K562 (cell line): ENCODE measurements at regions not wholly inside any gene's neighbourhood (a gene's known extent, or its start where the extent isn't known, plus 50 kb on each side); places are given as distances from the start of the nearest gene placed in this dataset.

ENCODE experiments used
- ATAC-seq: fragments of 200-7000 bp; cut with Tn5 transposase; 3 replicates; pipeline ENCODE4 v1.9.1; 2020; ENCODE audit warnings: moderate library complexity
- BruUV-seq: library from RNA; stranded (reverse); fragments of 400-500 nt; replicated peaks from 2 replicates; lab custom pipeline; 2021; lab: Mats Ljungman, UMichigan
- CTCF ChIA-PET: fragments of 300-600 bp; formaldehyde crosslinking; extraction: SDS; loops from one replicate; lab custom pipeline; 2021; ENCODE audit warnings: low intra/inter-chr PET ratio; lab: Yijun Ruan, JAX
- POLR2A ChIA-PET: fragments of 300-600, 350-650 bp; sonication (Branson Sonifier 250); formaldehyde crosslinking; extraction: SDS; loops from one replicate; lab custom pipeline; 2021; ENCODE audit warnings: antibody characterized with exemption, inconsistent platforms; lab: Yijun Ruan, JAX
- DNase-seq, 4 experiments: peaks; one replicate each; pipeline versions ENCODE4 v3.0.0 to v3.0.0-alpha.2; 2011 to 2018; ENCODE audit warnings: low spot score in 3 of 4, mixed read lengths in 3 of 4; ENCODE audit errors: extremely low read depth in 1 of 4
- FAIRE-seq: peaks from 2 replicates; lab custom pipeline; 2011; peaks lifted over from hg19 to GRCh38; lab: Jason Lieb, UNC
- H2AFZ ChIP-seq: 2 replicates; pipeline ENCODE4 v1.6.0; 2011; ENCODE audit warnings: low read depth, low read length, control low read depth, inconsistent platforms
- H3K27ac ChIP-seq: fragments of 200-600 bp; 3 replicates; pipeline ENCODE4 v1.8.0; 2011; ENCODE audit warnings: low read depth, mild to moderate bottlenecking, control low read depth, inconsistent platforms, low read length, moderate library complexity, mixed read lengths; ENCODE audit errors: extremely low read depth
- H3K27me3 ChIP-seq, 2 experiments: fragments of 300-600 bp in 1 of 2; 2 replicates in 1 of 2; 3 replicates in 1 of 2; pipeline versions ENCODE4 v1.6.0 to v1.8.0; 2011; ENCODE audit warnings: inconsistent platforms in 2 of 2, low read length in 2 of 2, mild to moderate bottlenecking in 1 of 2, mixed read lengths in 1 of 2, moderate library complexity in 1 of 2; ENCODE audit not compliant: control insufficient read depth in 2 of 2, insufficient read depth in 2 of 2
- H3K36me3 ChIP-seq: fragments of 300-600 bp; 3 replicates; pipeline ENCODE4 v1.8.0; 2011; ENCODE audit warnings: mild to moderate bottlenecking, low read length, inconsistent platforms; ENCODE audit not compliant: control insufficient read depth, insufficient read depth
- H3K4me1 ChIP-seq, 2 experiments: fragments of 200-600 bp in 1 of 2; replicated peaks in 1 of 2; 2 replicates in 1 of 2; 3 replicates in 1 of 2; pipeline versions ENCODE4 v1.5.1 to v1.8.0; 2011; ENCODE audit warnings: inconsistent platforms in 2 of 2, low read length in 2 of 2, mild to moderate bottlenecking in 1 of 2, mixed read lengths in 1 of 2, moderate library complexity in 1 of 2; ENCODE audit not compliant: control insufficient read depth in 2 of 2, insufficient read depth in 2 of 2
- H3K4me2 ChIP-seq: 2 replicates; pipeline ENCODE4 v1.6.1; 2011; ENCODE audit warnings: low read length, control low read depth, inconsistent platforms, mixed read lengths; ENCODE audit not compliant: insufficient read depth
- H3K4me3 ChIP-seq: fragments of 200-600 bp; sonication (generic), shearing (Covaris generic); 2 replicates; pipeline ENCODE4 v1.5.1; 2016; ENCODE audit warnings: control low read depth, inconsistent platforms
- H3K79me2 ChIP-seq: fragments of 200-600 bp; 3 replicates; pipeline ENCODE4 v1.8.0; 2011; ENCODE audit warnings: low read length, inconsistent platforms; ENCODE audit not compliant: control insufficient read depth, insufficient read depth
- H3K9ac ChIP-seq, 2 experiments: 2 replicates each; pipeline versions ENCODE4 v1.6.0 to v1.6.1; 2011; ENCODE audit warnings: low read depth in 2 of 2, low read length in 2 of 2, control low read depth in 1 of 2, inconsistent platforms in 1 of 2, mild to moderate bottlenecking in 1 of 2, mixed read lengths in 1 of 2; ENCODE audit not compliant: insufficient read depth in 1 of 2
- H3K9me1 ChIP-seq: one replicate; pipeline ENCODE4 v1.6.0; 2011; ENCODE audit warnings: inconsistent platforms, mild to moderate bottlenecking, low read length, moderate library complexity; ENCODE audit not compliant: control insufficient read depth, insufficient read depth
- H3K9me3 ChIP-seq: replicated peaks from 2 replicates; pipeline ENCODE4 v1.5.1; 2011; ENCODE audit warnings: low read depth, low read length, inconsistent platforms; ENCODE audit not compliant: control insufficient read depth, insufficient read depth
- H4K20me1 ChIP-seq: replicated peaks from 2 replicates; pipeline ENCODE4 v1.6.1; 2011; ENCODE audit warnings: low read length, inconsistent platforms, mixed read lengths; ENCODE audit not compliant: control insufficient read depth, insufficient read depth
- BRF1 ChIP-seq: IDR thresholded peaks from 3 replicates; pipeline ENCODE4 v1.6.1; 2011; ENCODE audit warnings: borderline replicate concordance, mild to moderate bottlenecking; ENCODE audit not compliant: insufficient read length; ENCODE audit errors: extremely low read depth
- CREB3 ChIP-seq: fragments of 450-650 bp; conservative IDR thresholded peaks from 2 replicates; pipeline ENCODE4 v1.6.1; 2016; ENCODE audit warnings: missing genetic modification characterization, low read depth, mild to moderate bottlenecking, missing compliant biosample characterization, moderate library complexity
- HINFP ChIP-seq: fragments of 450-650 bp; conservative IDR thresholded peaks from 2 replicates; pipeline ENCODE4 v1.6.1; 2016; ENCODE audit warnings: missing genetic modification characterization, low read depth, mild to moderate bottlenecking, control low read depth, missing compliant biosample characterization
- HMGXB4 ChIP-seq: sonication (generic); formaldehyde crosslinking; IDR thresholded peaks from 2 replicates; pipeline ENCODE4 v1.8.1; 2023; ENCODE audit warnings: mild to moderate bottlenecking, missing genetic modification reagents
- HNRNPUL1 ChIP-seq: fragments of 200-400 bp; formaldehyde crosslinking; IDR thresholded peaks from 2 replicates; pipeline ENCODE4 v1.6.1; 2017; ENCODE audit warnings: low read length
- KDM4B ChIP-seq, 2 experiments: fragments of 450-650 bp in 1 of 2; sonication (generic) in 1 of 2; IDR thresholded peaks; 2 replicates each; pipeline ENCODE4 v1.6.1; 2016 to 2017; ENCODE audit warnings: borderline replicate concordance in 2 of 2, antibody characterized with exemption in 1 of 2, low read depth in 1 of 2, mild to moderate bottlenecking in 1 of 2
- MXI1 ChIP-seq: IDR thresholded peaks from 2 replicates; pipeline ENCODE4 v1.6.1; 2011; ENCODE audit warnings: low read depth, mild to moderate bottlenecking, improper control_type of control experiment, low read length
- PHB2 ChIP-seq: fragments of 450-650 bp; IDR thresholded peaks from 2 replicates; pipeline ENCODE4 v1.6.1; 2017; ENCODE audit warnings: low read depth
- SNIP1 ChIP-seq: fragments of 450-650 bp; IDR thresholded peaks from 2 replicates; pipeline ENCODE4 v1.7.1; 2017; ENCODE audit warnings: low read depth, mild to moderate bottlenecking
- THRB ChIP-seq: fragments of 450-650 bp; formaldehyde crosslinking; conservative IDR thresholded peaks from 2 replicates; pipeline ENCODE4 v1.4.0; 2022; ENCODE audit warnings: mild to moderate bottlenecking, missing genetic modification characterization
- U2AF2 ChIP-seq: fragments of 200-400 bp; formaldehyde crosslinking; optimal IDR thresholded peaks from 2 replicates; pipeline ENCODE3; 2017; ENCODE audit warnings: low read depth, mild to moderate bottlenecking, low read length
- XRCC4 ChIP-seq: IDR thresholded peaks from one replicate; pipeline ENCODE4 v1.6.1; 2011; ENCODE audit not compliant: insufficient read depth, insufficient read length; ENCODE audit errors: extremely low read depth
- ZNF696 ChIP-seq: fragments of 250-450 bp; sonication (Bioruptor Pico); conservative IDR thresholded peaks from 2 replicates; pipeline ENCODE4 v1.4.0; 2020; ENCODE audit warnings: mild to moderate bottlenecking, moderate library complexity
- WGBS: fragments of 100-300 bp; shearing (Covaris generic); methylation state at CpG from one replicate; pipeline ENCODE4 v1.1.6; 2016; ENCODE audit warnings: low coverage, mixed read lengths; ENCODE audit not compliant: insufficient coverage; ENCODE audit errors: missing lambda C conversion rate; 5-methylcytosine and 5-hydroxymethylcytosine counted together
- in situ Hi-C: fragments of 300-500 bp; cut with MboI; formaldehyde crosslinking; loops from 4 replicates; pipeline ENCODE4 v1.15.0; 2018; ENCODE audit warnings: inconsistent platforms, mixed read lengths
- intact Hi-C: fragments of 100-400 bp; cut with micrococcal nuclease; formaldehyde crosslinking; loops from 2 replicates; pipeline ENCODE4 v1.14.2; 2022

GRCh38 chrX:42973321-42973720 lies 195.4 kb upstream of the PPP1R2C start:
- TF ChIP-seq HNRNPUL1: no peak
- TF ChIP-seq KDM4B (IDR thresholded peaks at IDR 0.05; ENCODE audit: borderline replicate concordance in 2 of 2, low read depth in 1 of 2): no peak
- TF ChIP-seq MXI1: no peak
- TF ChIP-seq HINFP (tag): no peak
- TF ChIP-seq XRCC4: no peak
- TF ChIP-seq THRB: no peak
- TF ChIP-seq HMGXB4 (CRISPR knock-in tag): no peak
- TF ChIP-seq BRF1: no peak
- TF ChIP-seq SNIP1: no peak
- no peak for TF ChIP-seq U2AF2
- TF ChIP-seq CREB3 (tag): no peak
- TF ChIP-seq PHB2: no peak
- no peak for TF ChIP-seq ZNF696 (CRISPR knock-in tag)
- TF ChIP-seq, all 486 proteins: peak for 0
- BruUV-seq: no TSS peak
- POLR2A ChIA-PET: no interaction called here

More at GRCh38 chrX:42973321-42973720, 195.4 kb upstream of the PPP1R2C start:
- H3K4me1 ChIP-seq: no peaks in the 10 kb centered on the region
- no peaks in the 10 kb centered on the region for H3K9me1 ChIP-seq
- no peak overlapping the region for H3K4me3 ChIP-seq
- no peak overlapping the region for H3K4me2 ChIP-seq
- FAIRE-seq: no peak
- no peak overlapping the region for H3K9ac ChIP-seq
- WGBS: 0% methylated on average over 2 of the region's 2 CpGs
- H3K36me3 ChIP-seq: no peaks in the 10 kb centered on the region
- no peak for ATAC-seq
- in situ Hi-C loops: no loop called here
- no peaks in the 10 kb centered on the region for H4K20me1 ChIP-seq
- no peaks in the 10 kb centered on the region for H3K9me3 ChIP-seq
- H3K27me3 ChIP-seq: no peaks in the 10 kb centered on the region
- no peak for DNase-seq
- CTCF ChIA-PET: no interaction called here
- no peak overlapping the region for H3K27ac ChIP-seq
- H3K79me2 ChIP-seq: no peaks in the 10 kb centered on the region
- intact Hi-C loops: no loop called here
- H2AFZ ChIP-seq: no peak overlapping the region
